ENCODE measurements at regions not wholly inside any gene's neighbourhood (a gene's known extent, or its start where the extent isn't known, plus 50 kb on each side); places are given as distances from the start of the nearest gene placed in this dataset.
"Not testable (repeated sequence)": the region's sequence is repeated elsewhere in the genome, so short reads cannot be mapped to it uniquely, and the experiment has no call there.

DNA sequence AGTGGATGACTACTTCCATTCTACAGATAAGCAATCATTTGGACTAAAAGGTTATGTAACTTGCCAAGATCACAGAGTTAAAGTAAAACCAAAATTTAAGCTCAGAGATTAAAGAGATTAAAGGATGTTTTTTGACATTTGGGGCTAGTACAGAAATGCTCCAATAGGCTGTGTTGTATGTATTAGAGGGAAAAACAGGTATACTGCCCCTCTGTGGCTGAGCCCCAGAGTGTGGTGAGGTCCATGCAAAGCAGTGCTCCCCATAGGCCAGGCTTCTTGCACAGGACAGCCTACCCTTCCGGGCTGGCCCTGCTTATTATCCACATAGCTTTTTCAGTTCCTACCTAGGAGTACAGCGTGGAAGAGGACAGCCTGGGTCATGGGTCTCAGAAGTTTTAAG lies 322.8 kb downstream of the POM121L12 start:
- Histone ChIP-seq H3K27me3 (ENCODE audit: control insufficient read depth in 3 of 3, insufficient read depth in 3 of 3, low read length in 2 of 3) (no peaks in the 10 kb centered on the region), H3K4me3 (no peak overlapping the region), H3K9ac (ENCODE audit: insufficient read depth in 1 of 2, low read length in 2 of 2) (no peak overlapping the region), H3K36me3 (ENCODE audit: control insufficient read depth in 4 of 4, insufficient read depth in 4 of 4, low read length in 4 of 4) (no peaks in the 10 kb centered on the region), H3K4me1 (ENCODE audit: control insufficient read depth in 5 of 5, insufficient read depth in 5 of 5, low read length in 5 of 5) (no peaks in the 10 kb centered on the region), H3K9me3 (ENCODE audit: control insufficient read depth in 4 of 4, insufficient read depth in 3 of 4, low read length in 3 of 4) (no peaks in the 10 kb centered on the region), H3K27ac (ENCODE audit: low read depth in 1 of 2, low read length in 1 of 2) (no peak overlapping the region)
- TF ChIP-seq, protein P1, sequence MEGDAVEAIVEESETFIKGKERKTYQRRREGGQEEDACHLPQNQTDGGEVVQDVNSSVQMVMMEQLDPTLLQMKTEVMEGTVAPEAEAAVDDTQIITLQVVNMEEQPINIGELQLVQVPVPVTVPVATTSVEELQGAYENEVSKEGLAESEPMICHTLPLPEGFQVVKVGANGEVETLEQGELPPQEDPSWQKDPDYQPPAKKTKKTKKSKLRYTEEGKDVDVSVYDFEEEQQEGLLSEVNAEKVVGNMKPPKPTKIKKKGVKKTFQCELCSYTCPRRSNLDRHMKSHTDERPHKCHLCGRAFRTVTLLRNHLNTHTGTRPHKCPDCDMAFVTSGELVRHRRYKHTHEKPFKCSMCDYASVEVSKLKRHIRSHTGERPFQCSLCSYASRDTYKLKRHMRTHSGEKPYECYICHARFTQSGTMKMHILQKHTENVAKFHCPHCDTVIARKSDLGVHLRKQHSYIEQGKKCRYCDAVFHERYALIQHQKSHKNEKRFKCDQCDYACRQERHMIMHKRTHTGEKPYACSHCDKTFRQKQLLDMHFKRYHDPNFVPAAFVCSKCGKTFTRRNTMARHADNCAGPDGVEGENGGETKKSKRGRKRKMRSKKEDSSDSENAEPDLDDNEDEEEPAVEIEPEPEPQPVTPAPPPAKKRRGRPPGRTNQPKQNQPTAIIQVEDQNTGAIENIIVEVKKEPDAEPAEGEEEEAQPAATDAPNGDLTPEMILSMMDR (IDR thresholded peaks at IDR 0.05; ENCODE audit: control extremely low read depth, extremely low read depth) = no peak
- no peak for ATAC-seq (ENCODE audit: insufficient read depth, low FRiP score)
- DNase-seq = no peak
- WGBS, 2 donors = 82 to 88% methylated on average over 2 of the region's 2 CpGs

- H3K36me3 ChIP-seq (ENCODE audit: control insufficient read depth in 4 of 4, insufficient read depth in 4 of 4, low read length in 4 of 4) = no peaks in the 10 kb centered on the region
- DNase-seq (no peak), ATAC-seq (ENCODE audit: insufficient read depth, low FRiP score) (no peak)
- no peak overlapping the region for H3K9ac ChIP-seq (ENCODE audit: insufficient read depth in 1 of 2, low read length in 2 of 2)
- peaks cover 0 to 6% (median 0%) of the 10 kb centered on the region in 4 donors for H3K9me3 ChIP-seq (ENCODE audit: control insufficient read depth in 4 of 4, insufficient read depth in 3 of 4, low read length in 3 of 4)
- TF ChIP-seq, protein P1 (IDR thresholded peaks at IDR 0.05; ENCODE audit: control extremely low read depth, extremely low read depth) = no peak
- H3K27me3 ChIP-seq (ENCODE audit: control insufficient read depth in 3 of 3, insufficient read depth in 3 of 3, low read length in 2 of 3) = no peaks in the 10 kb centered on the region
- no peak overlapping the region for H3K4me3 ChIP-seq
- peaks cover 0 to 1% (median 0%) of the 10 kb centered on the region in 5 donors for H3K4me1 ChIP-seq (ENCODE audit: control insufficient read depth in 5 of 5, insufficient read depth in 5 of 5, low read length in 5 of 5)
- no peak overlapping the region for H3K27ac ChIP-seq (ENCODE audit: low read depth in 1 of 2, low read length in 1 of 2)
- 84 to 85% methylated on average over 3 of the region's 3 CpGs for WGBS, 2 donors
Measured at GRCh38 chr7:53383131-53383530, 347.7 kb downstream of the POM121L12 start.

DNA sequence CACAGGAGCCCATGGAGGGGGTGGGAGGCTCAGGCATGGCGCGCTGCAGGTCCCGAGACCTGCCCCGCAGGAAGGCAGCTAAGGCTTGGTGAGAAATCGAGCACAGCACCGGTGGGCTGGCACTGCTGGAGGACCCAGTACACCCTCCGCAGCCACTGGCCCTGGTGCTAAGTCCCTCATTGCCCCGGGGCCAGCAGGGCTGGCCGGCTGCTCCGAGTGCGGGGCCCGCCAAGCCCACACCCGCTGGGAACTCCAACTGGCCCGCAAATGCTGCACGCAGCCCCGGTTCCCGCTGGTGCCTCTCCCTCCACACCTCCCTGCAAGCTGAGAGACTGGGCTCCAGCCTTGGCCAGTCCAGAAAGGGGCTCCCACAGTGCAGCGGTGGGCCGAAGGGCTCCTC lies 349.8 kb downstream of the POM121L12 start:
- WGBS, 2 donors = 96 to 97% methylated on average over 16 to 19 of the region's 19 CpGs
- ATAC-seq (ENCODE audit: insufficient read depth, low FRiP score); DNase-seq; H3K9me3 ChIP-seq (ENCODE audit: control insufficient read depth in 4 of 4, insufficient read depth in 3 of 4, low read length in 3 of 4); H3K36me3 ChIP-seq (ENCODE audit: control insufficient read depth in 4 of 4, insufficient read depth in 4 of 4, low read length in 4 of 4); H3K4me3 ChIP-seq; H3K27me3 ChIP-seq (ENCODE audit: control insufficient read depth in 3 of 3, insufficient read depth in 3 of 3, low read length in 2 of 3); H3K9ac ChIP-seq (ENCODE audit: insufficient read depth in 1 of 2, low read length in 2 of 2); H3K4me1 ChIP-seq (ENCODE audit: control insufficient read depth in 5 of 5, insufficient read depth in 5 of 5, low read length in 5 of 5); H3K27ac ChIP-seq (ENCODE audit: low read depth in 1 of 2, low read length in 1 of 2): not testable (repeated sequence)

GRCh38 chr7:53387515-53387914 lies 352.1 kb downstream of the POM121L12 start:
- ATAC-seq (ENCODE audit: insufficient read depth, low FRiP score) (no peak), DNase-seq (no peak)
- H3K27me3 ChIP-seq (ENCODE audit: control insufficient read depth in 3 of 3, insufficient read depth in 3 of 3, low read length in 2 of 3) = no peaks in the 10 kb centered on the region

More at GRCh38 chr7:53387515-53387914, 352.1 kb downstream of the POM121L12 start:
- no peak overlapping the region for H3K27ac ChIP-seq (ENCODE audit: low read depth in 1 of 2, low read length in 1 of 2)
- TF ChIP-seq, protein P1 (IDR thresholded peaks at IDR 0.05; ENCODE audit: control extremely low read depth, extremely low read depth) = no peak
- WGBS, 2 donors = 93 to 94% methylated on average over 12 of the region's 12 CpGs
- no peaks in the 10 kb centered on the region for H3K36me3 ChIP-seq (ENCODE audit: control insufficient read depth in 4 of 4, insufficient read depth in 4 of 4, low read length in 4 of 4)
- no peak overlapping the region for H3K4me3 ChIP-seq
- peaks cover 0 to 6% (median 0%) of the 10 kb centered on the region in 4 donors for H3K9me3 ChIP-seq (ENCODE audit: control insufficient read depth in 4 of 4, insufficient read depth in 3 of 4, low read length in 3 of 4)
- no peak overlapping the region for H3K9ac ChIP-seq (ENCODE audit: insufficient read depth in 1 of 2, low read length in 2 of 2)
- H3K4me1 ChIP-seq (ENCODE audit: control insufficient read depth in 5 of 5, insufficient read depth in 5 of 5, low read length in 5 of 5) = no peaks in the 10 kb centered on the region

Data from lung (tissue), 11 donors.